COR-L47 (cell line): ENCODE measurements at regions not wholly inside any gene's neighbourhood (a gene's known extent, or its start where the extent isn't known, plus 50 kb on each side); places are given as distances from the start of the nearest gene placed in this dataset.

Experiments used
- DNase-seq: peaks from one replicate; lab custom pipeline; 2025; lab: John Stamatoyannopoulos, UW

DNA sequence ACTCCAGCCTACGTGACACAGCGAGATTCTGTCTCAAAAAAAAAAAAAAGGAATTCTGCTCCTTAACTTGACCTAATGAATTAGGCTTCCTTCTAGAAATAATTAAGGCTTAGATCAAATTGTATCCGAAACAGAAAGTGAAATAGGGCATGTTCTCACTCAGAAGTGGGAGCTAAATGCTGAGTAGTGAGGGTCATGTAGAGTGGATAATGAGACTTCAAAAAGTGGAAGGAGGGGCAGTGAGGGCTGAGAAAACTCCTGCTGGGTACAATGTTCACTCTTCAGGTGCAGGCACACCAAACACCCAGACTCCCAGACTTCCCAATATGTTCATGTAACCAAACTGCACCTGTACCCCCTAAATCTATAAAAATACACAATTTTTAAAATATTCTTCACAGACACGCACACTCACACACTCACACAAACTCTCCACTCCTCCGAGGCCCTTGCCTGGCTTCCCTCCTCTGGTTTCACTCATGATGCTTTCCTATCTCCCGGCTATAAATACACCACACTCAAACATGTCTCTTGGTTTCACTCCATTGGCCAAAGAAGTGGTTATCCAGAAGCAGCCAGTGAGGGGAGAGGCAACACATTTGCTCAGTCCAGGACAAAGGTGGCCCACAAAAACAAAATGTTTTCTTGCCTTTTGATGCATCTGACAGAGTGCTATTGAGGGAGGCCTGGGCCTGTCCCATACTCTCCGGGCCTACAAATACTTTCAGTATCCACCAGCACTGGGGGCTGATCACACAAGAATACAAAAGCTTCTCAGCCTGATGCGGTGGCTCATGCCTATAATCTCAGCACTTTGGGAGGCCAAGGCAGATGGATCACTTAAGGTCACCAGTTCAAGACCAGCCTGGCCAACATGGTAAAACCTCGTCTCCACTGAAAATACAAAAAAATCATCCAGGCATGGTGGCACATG lies 249.2 kb downstream of the TOMM20 start:
- DNase-seq, result no peak

DNA sequence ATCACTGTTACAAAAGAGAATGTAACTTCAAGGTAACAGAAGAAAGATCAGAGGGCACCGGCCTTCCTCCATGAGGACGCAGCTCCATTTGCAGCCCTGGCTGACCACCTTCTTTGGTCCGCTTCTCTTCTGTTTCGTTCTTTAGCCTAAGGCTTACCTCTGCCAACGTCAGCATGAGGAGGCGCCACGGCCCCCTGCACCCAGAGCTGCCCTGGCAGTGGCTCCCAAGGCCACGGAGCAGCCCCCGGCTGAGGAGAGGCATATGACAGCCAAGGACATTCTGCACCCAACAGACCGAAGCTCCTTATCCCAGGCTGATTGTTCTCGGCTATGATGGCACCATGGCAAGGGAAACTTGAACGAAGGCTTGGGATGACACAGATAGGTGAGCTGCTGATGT lies 250.3 kb downstream of the TOMM20 start:
- DNase-seq, result no peak

DNA sequence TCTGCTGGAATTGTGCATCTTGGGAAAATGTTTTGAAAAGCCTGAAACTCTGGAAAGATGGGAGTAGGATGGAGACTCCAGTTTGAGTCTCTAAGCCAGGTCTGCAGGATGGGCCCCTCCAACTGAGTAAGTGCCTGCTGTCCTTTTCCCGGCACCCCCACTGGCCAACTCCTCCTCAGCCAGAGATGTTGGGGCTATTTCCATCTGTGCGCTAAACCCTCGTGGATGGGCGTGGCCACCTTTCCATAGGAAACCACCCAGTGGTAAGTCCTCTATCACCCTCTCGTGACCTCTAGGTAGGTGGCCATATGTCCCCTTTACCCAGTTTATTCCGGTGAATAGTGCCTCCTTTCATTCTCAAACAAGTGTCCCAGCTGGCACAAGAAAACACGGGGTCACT lies 250.9 kb downstream of the TOMM20 start:
- no peak for DNase-seq

DNA sequence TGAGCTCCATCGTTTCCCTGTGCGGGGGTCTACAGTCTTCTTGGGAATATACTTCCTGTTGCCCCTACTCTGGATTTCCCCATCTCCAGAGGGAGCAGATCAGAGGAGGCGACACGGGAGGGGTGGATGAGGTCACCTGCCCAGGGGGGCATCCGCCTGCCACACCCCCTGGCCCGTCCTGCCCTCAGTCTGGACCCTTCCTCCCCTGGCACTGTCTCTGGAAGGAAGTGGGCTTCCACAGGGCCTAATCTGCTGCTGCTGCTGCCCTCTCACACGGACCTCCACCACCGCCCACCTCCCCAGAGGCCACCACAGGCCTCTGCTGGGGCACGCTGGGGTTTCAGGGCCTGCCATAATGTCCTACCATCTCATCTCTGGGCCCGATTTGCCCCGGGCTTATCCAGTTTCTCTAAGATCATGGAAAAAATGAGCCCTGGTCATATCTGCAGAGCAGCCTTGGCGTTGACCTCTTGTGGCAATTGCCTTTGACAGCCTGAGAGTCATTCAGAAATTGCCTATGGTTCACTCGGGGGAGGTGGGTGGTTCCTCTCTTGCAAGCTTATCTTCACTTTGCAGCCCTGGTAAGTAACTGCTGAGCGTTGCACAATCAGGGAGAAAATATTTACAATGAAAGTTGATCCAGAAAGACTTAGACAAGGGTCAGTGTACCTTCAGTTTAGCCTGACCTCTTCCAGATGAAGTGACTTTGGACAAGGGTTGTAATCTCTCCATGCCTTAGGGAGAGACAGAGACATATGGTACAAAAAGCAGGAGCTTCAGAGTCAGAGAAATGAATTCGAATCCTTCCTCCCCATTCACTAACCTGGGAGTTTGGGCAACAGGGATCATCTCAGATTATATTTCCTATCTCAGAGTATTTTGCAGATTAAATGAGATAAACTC lies 252.4 kb downstream of the TOMM20 start:
- no peak for DNase-seq

DNA sequence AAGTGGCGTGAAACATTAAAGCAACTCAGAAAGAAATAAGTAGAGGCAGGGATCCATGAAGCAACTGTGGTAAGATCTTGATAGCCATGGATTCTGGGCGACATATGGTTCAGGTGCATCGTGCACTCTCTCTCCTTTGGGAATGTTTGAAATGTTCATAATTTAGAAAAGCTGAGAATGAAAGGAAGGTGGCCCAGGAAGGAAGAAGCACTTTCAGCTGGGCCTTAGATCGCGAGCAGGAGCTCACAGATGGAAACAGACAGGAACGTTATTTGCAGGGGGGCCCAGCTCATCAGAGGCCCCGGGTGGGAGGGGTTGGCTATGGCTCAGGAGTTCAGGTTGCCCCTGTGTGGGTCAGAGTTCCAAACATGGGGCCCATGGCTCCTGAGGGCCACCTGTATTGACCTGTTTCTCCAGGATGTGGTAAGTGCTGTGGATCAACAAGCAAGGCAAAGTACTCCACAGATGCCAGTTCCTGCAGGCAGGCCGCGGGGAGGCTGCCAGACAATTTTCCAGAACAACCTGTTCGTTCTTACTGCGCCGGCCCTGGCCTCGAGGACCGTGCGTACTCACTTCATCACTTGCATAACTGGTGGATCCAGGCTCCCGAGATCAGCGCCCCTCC lies 253.2 kb downstream of the TOMM20 start:
- no peak for DNase-seq

DNA sequence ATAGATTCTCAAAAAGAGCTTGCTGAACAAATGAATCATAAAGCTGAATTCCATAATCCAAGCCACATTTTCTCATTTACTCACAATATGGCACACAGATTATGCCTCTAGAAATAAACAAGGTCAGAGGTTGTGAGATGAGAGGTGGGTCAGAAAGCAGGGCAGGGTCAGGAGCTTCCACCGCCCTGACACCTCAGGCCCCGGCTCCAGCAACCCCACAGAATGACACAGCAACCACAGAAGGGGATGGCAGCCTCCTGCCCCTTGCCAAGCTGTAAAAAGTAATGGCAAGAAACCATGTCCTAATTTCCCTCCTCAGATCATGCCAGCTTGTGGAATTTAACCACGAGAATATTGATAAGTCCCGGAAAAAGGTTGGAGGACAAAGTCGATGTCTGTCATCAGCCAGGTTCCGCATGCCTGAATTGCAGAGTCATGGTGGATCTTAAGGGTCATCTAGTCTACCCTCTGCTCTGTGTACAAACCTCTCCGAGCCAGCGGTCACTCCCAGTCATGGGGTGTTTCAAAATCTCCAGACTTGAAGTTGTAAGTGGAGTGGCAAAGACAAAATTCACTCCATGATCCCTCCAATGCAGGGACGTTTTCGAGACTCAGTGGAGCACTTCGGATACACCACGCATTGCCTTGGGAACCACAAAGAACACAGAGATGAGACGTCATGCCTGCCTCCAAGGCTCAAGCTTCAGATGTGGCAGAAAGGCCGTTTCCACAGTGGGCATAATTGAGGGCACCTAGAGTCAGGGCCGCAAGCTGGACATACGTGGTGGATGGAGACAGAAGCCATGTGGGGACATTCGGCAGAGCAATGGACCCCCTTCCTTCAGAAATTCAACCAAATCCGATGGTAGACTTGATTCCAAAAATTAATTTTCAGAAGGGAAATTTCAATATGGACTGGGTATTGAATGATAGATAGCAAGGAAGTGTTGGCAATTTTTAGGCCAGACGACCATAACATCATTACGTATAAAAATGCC lies 254.0 kb downstream of the TOMM20 start:
- no peak for DNase-seq

DNA sequence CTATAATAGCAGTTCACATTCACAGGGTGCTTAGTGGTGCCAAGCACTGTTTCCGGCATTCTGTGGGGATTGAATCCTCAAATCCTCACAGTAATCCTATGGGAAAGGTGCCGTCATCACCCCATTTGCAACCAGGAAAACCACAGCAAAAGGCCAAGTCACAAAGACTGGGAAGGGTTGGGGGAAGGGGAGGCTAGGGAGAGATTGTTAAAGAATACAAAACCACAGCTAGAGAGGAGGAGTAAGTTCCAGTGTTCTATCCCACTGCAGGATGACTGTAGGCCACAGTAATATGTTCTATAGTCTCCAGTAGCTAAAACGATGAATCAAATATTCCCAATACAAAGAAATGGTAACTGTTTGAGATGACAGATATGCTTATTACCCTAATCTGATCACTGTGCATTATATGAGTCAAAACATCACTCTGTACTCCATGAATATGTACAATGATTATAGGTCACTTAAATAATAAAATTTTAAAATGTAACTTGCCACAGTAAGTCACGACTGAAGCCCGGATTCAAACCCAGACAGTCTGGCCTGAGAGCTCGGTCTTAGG lies 256.8 kb downstream of the TOMM20 start:
- DNase-seq, result no peak

DNA sequence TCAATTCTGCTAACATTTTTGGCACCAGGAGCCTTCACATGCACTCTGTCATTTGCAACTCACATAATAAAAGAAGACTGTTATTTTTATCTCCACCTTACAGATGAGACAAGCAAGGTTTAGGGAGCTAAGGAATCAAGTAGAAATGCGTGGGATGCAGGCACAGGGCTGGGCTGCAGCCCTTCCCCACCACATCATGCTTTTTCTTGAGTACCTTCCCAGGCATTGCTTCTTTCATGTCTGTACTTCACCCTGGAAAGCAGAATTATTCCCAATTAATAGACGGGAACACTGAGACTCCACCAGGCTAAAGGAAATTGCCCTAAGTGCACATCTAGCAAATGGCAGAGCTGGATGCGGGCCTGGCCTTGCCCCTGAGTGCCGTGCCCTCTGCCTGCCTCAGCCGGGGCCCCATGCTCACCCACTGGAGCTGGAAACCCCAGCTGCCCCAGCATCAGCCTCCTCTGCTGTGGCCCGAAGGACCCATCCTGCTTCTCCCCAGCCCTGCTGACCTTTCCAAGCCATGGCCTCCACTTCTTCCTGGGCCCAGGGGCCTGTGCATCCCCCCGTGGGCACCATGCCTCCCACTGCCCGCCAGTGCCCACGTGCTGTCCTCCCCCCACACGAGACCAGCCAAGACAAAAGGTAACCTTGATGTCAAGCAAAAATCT lies 257.5 kb downstream of the TOMM20 start:
- DNase-seq, result no peak

DNA sequence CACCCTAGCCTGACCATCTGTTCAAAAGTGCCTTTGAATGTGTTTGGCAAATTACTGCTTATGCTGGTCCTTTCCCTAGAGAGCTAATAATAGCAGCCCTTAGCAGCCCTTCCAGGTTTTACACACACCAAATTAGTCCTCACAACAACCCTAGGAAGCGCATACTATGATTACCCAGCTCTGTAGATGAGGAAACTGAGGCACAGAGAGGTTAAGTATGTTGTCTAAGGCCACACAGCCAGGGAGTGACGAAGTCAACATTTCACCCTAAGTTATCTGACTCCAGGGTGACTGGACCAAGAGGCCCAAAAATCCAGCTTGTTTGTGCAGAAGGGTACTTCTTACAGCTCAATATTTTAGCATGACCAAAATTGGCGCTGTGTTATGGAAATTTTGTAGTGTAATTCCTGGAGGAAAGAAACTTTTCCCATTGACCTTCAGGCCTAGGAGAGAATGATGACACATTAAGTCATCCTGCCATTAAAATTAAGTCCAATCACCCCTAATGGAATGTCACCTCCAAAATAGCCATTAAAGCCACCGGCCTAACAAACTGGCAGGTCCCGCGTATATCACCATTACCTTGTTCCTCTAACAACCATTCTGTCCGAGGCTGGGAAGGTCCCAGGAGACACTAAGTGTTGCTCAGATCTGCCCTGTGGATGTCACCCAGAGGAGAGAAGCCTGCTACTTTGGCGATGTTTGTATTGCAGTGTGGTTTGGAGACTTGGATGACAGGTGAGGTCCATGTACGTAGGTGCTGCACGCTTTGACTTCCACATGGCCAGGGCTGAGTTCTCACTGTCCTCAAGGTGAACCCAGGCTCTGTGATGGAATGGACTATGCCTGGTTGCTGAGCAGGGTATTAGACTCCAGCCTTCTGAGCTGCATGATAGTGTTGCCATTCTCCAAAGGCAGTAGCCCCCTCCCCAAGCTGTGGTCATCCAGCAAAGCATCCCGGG lies 258.3 kb downstream of the TOMM20 start:
- no peak for DNase-seq

DNA sequence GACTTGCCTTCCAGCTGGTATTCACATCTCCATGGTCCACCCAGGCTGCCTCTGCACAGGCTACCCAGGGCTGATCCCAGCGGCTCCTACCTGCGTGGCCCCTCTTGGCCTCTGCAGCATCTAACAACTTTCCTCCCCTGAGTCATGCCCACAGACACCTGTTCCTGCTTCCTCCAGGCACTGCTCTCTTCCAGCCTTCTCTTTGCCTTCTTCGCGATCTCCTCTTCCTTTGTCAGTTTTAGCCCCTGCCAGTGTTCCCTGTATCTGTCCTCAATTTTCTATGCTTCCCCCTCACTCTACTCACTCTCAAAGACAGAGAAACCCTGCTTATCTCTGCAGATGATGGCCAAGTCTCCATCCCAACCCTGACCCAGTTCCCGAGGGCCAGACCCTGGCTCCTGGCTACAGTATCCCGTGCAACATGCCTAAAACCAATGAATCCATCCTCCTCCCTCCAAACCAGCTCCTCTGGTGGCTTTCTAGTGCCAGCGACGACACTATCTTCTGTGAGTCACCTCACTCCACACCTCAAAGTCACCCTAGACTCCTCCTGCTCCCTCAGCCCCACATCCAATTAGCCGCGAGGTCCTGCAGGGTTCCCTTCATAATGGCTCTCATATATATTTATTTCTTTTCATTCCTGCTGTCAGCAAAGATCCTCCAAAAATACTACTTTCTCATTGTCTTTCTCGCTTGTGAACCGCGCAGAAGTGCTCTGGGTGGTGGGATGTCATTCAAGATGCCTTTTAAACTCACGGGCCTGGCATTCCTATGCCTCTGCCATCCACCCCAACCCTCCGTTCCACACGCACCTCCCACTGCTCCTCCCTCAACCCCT lies 259.2 kb downstream of the TOMM20 start:
- DNase-seq, result no peak

DNA sequence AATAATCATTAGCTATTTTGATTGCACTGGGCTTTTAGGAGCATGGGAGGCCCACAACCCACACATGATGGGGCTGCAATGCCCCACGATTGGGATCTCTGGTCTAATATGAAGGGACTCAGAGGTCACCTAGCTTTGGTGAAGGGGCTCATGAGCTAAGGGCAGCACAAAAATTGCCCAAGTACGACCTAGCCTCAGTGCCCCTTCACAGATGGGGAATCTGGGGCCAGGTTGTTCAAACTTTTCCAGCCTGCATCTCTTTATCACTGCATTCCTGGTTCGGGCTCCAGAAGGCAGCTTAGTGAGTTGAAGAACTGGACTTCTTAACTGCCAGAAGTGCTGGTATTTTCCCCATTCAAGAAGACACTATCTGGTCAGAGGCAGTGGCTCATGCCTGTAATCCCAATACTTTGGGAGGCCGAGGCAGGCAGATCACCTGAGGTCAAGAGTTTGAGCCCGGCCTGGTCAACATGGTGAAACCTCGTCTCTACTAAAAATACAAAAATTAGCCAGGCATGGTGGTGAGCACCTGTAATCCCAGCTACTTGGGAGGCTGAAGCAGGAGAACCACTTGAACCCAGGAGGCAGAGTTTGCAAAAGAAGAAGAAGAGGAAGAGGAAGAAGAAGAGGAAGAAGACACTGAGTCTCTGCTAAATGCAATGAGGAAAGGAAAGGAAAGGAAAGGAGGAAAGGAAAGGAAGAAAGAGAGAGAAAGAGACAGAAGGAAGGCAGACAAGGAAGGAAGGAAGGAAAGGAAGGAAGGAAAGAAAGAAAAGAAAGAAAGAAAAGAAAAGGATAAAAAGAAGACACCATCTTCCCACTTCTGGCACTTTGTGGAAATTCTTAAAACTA lies 258.5 kb upstream of the IRF2BP2 start:
- DNase-seq, result no peak

DNA sequence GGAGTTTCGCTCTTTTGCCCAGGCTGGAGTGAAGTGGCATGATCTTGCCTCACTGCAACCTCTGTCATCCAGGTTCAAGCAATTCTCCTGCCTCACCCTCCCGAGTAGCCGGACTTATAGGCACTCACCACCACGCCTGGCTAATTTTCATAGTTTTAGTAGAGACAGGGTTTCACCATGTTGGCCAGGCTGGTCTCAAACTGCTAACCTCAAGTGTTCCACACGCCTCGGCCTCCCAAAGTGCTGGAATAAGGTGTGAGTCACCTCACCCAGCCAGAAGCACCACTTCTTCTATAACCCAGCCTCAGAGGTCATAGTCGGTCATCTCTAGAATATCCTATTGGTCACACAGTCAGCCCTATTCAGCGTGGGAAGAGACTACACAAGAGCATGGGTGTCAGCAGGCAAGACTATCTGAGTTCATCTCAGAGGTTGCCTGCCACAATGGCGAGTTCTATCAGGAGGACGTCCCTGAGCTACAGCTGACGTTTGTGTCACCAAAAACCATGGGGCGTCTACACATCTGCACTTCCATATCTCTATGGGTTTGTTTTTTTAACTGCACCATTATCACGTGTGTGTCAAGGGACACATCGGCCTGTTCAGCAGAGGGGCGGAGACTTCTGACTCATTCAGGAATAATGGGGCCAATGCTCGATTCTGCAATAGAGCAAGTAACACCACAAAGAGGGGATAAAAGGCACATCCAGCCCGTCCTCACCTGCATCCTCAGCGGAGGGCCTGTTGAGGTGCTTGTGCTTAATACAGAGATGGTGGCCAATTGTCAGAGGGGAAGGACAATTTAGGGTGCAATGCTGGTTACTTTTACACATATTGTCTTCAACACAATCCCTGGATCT lies 256.3 kb upstream of the IRF2BP2 start:
- no peak for DNase-seq

DNA sequence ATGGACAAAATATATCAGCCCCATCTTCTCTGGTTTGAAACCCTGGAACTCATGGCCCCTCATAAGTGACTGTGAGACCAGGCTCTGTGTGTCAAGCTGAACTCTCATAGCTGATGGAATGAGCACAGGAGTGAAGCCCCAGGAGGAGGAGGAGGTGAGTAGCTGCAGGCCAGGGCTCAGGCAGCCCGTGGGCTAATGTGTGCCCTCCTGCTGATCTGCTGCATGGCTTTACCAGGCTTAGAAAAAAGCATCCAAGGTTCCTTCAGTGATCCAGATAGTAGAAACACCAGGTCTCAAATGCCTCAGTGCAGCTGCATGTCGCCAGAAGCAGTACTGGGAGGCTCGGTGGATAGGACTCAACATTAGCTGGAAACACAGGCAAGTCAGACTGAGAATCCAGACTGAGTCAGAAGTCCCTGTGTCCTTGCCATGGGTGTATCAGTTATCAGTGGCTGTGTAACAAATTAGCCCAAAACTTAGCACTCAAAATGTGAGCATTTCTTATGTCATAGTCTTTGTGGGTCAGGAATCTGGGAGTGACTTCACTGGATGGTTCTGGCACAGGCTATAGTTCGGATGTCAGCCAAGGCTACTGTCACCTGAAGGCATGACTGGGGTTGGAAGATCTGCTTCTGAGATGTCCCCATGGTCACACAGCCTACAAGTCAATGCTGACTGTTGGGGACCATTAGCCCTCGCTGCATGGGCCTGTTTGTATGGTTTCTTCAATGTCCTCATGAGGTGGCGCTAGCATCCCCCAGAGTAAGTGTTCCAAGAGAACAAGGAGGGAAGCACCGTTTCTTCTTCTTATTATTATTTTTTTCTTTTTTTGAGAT lies 255.4 kb upstream of the IRF2BP2 start:
- DNase-seq, result no peak

DNA sequence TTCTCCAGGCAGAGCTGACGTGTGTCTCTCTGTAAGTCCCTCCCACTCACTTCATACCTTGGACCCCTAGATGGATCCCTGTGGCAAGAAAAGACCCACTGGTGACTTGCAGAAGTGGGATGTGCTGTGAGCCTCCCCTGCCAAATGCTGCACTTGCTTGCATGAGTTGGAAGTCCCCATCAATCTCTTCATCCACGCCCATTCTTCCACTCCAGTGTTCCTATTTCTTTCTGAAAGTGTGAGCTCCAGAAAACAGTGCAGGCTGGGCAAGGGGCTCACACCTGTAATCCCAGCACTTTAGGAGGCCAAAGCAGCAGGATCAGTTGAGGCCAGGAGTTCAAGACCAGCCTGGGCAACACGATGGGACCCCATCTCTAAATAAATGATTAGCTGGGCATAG lies 254.1 kb upstream of the IRF2BP2 start:
- no peak for DNase-seq

DNA sequence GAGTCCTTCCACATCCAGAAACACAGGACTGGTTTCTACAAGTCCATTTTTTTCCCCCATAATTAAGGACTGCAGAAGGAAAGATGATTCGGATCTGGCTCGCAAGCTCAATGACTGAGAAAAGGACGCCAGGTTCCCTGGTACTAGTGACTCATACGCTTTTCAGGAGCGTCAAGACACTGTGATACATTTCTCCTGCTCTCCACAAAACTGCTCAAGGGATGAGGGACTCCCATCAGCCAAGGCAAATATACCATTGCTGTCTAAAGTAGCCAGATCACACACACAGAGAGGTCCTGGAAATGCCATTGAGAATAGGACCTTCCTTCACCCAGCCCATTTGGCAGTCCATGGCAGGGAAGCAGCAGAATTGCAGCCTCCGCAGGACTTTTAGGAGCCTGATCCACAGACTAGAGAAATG lies 253.6 kb upstream of the IRF2BP2 start:
- no peak for DNase-seq
